HG02840 (cell line): ENCODE measurements at regions not wholly inside any gene's neighbourhood (a gene's known extent, or its start where the extent isn't known, plus 50 kb on each side); places are given as distances from the start of the nearest gene placed in this dataset.

ENCODE experiments used
- ATAC-seq: cut with Tn5 transposase; IDR thresholded peaks from one replicate; pipeline ENCODE4 v1.9.1; 2021; ENCODE audit warnings: mild to moderate bottlenecking, moderate library complexity, moderate number of reproducible peaks; ENCODE audit not compliant: unreplicated experiment, low FRiP score

GRCh38 chr15:69983696-69984265 lies 113.9 kb downstream of the TLE3 start:
- ATAC-seq, result no peak

GRCh38 chr15:69987492-69988489 lies 109.9 kb downstream of the TLE3 start:
- ATAC-seq, result no peak

- no peak for ATAC-seq
Observed at GRCh38 chr15:69988541-69989225, 109.0 kb downstream of the TLE3 start.

- ATAC-seq, result no peak
Observed at GRCh38 chr15:69990566-69991421, 106.9 kb downstream of the TLE3 start.

GRCh38 chr15:69991551-69991980 lies 106.2 kb downstream of the TLE3 start:
- no peak for ATAC-seq

GRCh38 chr15:69992348-69992747 lies 105.4 kb downstream of the TLE3 start:
- ATAC-seq, result no peak

GRCh38 chr15:69994429-69995205 lies 103.1 kb downstream of the TLE3 start:
- no peak for ATAC-seq

- ATAC-seq, result no peak
Observed at GRCh38 chr15:69996321-69997160, 101.2 kb downstream of the TLE3 start.

- ATAC-seq, result no peak
Observed at GRCh38 chr15:69997161-69997485, 100.6 kb downstream of the TLE3 start.
